ENCODE measurements at regions not wholly inside any gene's neighbourhood (a gene's known extent, or its start where the extent isn't known, plus 50 kb on each side); places are given as distances from the start of the nearest gene placed in this dataset.

GRCh38 chr4:119932277-119932676, 134.4 kb downstream of the MAD2L1 start:
- no peak for DNase-seq (ENCODE audit: low spot score)

GRCh38 chr4:119930546-119930945, 136.1 kb downstream of the MAD2L1 start:
- DNase-seq (ENCODE audit: low spot score), result no peak

- no peak for DNase-seq (ENCODE audit: low spot score)
Observed at GRCh38 chr4:119921830-119922229, 144.8 kb downstream of the MAD2L1 start.

- no peak for DNase-seq (ENCODE audit: low spot score)
Observed at GRCh38 chr4:119906277-119906676, 160.4 kb downstream of the MAD2L1 start.

- DNase-seq (ENCODE audit: low spot score), result no peak
Observed at GRCh38 chr4:119898211-119898610, 168.4 kb downstream of the MAD2L1 start.

GRCh38 chr4:119897260-119897659, 169.4 kb downstream of the MAD2L1 start:
- DNase-seq (ENCODE audit: low spot score), result no peak

GRCh38 chr4:119894650-119895208, 171.9 kb downstream of the MAD2L1 start:
- DNase-seq (ENCODE audit: low spot score), result no peak

GRCh38 chr4:119873794-119874325, 192.8 kb downstream of the MAD2L1 start:
- DNase-seq (ENCODE audit: low spot score), result no peak

- no peak for DNase-seq (ENCODE audit: low spot score)
Observed at GRCh38 chr4:119873132-119873531, 193.5 kb downstream of the MAD2L1 start.

- no peak for DNase-seq (ENCODE audit: low spot score)
Observed at GRCh38 chr4:119872371-119873016, 194.2 kb downstream of the MAD2L1 start.

GRCh38 chr4:119870856-119871255, 195.8 kb downstream of the MAD2L1 start:
- no peak for DNase-seq (ENCODE audit: low spot score)

- no peak for DNase-seq (ENCODE audit: low spot score)
Observed at GRCh38 chr4:119865789-119866188, 200.9 kb downstream of the MAD2L1 start.

GRCh38 chr4:119865389-119865788, 201.3 kb downstream of the MAD2L1 start:
- DNase-seq (ENCODE audit: low spot score), result no peak

- DNase-seq (ENCODE audit: low spot score), result no peak
Observed at GRCh38 chr4:119861731-119862130, 204.9 kb downstream of the MAD2L1 start.

GRCh38 chr4:119858176-119858575, 208.5 kb downstream of the MAD2L1 start:
- no peak for DNase-seq (ENCODE audit: low spot score)

GRCh38 chr4:119854364-119854763, 212.3 kb downstream of the MAD2L1 start:
- no peak for DNase-seq (ENCODE audit: low spot score)

- DNase-seq (ENCODE audit: low spot score), result no peak
Observed at GRCh38 chr4:119851649-119852048, 215.0 kb downstream of the MAD2L1 start.

- no peak for DNase-seq (ENCODE audit: low spot score)
Observed at GRCh38 chr4:119841361-119841760, 212.8 kb upstream of the PDE5A start.

GRCh38 chr4:119835613-119835910, 207.0 kb upstream of the PDE5A start:
- DNase-seq (ENCODE audit: low spot score), result no peak

GRCh38 chr4:119834906-119835612, 206.5 kb upstream of the PDE5A start:
- DNase-seq (ENCODE audit: low spot score), result peak; percentile 85

GRCh38 chr4:119833611-119834010, 205.0 kb upstream of the PDE5A start:
- DNase-seq (ENCODE audit: low spot score), result no peak

- no peak for DNase-seq (ENCODE audit: low spot score)
Observed at GRCh38 chr4:119832776-119833175, 204.2 kb upstream of the PDE5A start.

- DNase-seq (ENCODE audit: low spot score), result no peak
Observed at GRCh38 chr4:119829326-119829725, 200.7 kb upstream of the PDE5A start.
